ENCODE measurements at regions not wholly inside any gene's neighbourhood (a gene's known extent, or its start where the extent isn't known, plus 50 kb on each side); places are given as distances from the start of the nearest gene placed in this dataset.
A peak's percentile ranks its signal among the peaks of the same experiment; 100 is the strongest.

DNA sequence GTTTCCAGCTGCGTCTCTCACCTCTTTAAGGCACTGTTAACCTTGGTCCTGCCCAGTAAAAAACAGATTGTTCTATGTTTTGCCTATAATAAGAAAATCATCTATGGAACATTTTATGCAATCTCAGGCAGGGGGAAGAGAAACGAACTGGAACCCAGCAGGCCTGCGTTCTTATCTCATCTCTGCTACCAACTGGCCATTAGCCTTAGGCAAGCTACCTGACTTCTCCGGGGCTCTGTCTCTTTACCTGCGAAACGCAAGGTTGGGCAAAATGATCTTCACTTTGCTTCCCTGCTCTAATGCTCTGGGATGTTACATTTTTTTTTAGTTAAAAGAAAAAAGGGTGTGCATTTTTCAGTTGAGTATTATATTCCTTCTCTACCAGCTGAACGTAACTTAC lies 70.5 kb upstream of the WIPF1 start:
- DNase-seq (ENCODE audit: low read depth): no peak

DNA sequence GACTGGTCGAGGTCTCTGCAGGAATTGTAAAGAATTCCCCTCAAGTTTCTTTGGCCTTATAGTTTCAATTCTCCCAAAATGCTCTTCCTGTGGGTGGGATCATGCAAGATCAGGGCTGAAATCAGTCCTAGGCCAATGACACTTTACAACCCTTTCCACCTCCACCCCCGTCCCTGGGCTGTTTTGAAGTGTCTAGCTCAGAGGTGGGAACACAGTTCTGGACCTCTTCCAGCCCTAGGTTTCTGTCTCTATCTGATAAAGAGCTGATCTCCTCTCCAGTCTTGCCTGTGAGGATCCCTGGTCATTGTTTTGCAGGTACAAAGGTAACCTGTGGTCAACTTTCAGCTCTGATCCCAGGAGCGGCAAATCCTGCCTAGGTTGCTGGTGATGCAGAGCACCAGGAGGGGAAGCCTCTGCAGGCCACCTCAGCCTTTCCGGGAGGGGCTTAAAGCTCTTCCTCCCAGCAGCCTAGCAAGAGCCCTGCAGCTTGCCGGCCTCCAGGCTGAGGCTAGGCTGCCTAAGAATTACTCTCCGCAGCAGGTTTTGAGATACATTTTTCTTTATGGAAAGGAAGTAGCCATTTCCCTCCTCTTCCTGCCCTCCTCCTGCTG lies 69.8 kb upstream of the WIPF1 start:
- no peak for DNase-seq (ENCODE audit: low read depth)

DNA sequence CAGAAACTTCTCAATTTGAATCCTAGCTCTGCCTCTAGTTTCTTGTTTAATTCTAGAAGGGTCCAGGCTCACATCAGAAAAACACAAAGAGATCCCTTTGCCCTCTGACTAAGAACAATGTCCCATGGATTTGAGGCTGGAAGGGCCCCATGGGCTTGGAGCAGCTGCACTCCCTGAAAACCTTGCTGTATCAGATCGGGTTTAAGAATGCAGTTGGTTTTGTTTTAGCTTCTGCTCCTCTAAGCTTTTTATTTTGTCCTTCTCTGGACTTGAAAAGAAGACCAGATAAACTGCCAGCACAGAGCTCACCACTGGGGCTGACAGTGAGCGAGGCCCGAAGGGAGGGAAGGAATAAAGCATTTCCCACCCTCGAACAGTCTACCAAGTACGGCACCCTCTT lies 69.2 kb upstream of the WIPF1 start:
- no peak for DNase-seq (ENCODE audit: low read depth)

DNA sequence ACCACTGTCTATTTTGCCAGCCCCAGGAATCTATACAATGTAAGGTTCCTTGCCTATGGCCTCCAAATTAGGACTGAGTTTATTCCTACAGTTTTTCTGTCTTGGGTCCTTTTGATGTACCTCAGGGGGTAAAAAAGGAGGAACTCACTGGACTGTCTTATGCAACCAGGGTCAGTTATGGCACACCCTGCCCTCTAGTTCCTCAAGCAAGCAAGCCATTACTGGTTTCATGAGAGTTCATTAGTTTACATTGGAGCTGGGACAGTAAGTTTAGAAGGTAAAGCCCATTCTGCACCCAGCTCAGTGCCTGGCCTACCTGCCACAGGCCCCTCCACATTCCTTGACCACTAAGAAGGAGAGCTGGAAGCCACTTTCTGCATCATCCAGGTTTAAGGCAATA lies 68.7 kb upstream of the WIPF1 start:
- no peak for DNase-seq (ENCODE audit: low read depth)

DNA sequence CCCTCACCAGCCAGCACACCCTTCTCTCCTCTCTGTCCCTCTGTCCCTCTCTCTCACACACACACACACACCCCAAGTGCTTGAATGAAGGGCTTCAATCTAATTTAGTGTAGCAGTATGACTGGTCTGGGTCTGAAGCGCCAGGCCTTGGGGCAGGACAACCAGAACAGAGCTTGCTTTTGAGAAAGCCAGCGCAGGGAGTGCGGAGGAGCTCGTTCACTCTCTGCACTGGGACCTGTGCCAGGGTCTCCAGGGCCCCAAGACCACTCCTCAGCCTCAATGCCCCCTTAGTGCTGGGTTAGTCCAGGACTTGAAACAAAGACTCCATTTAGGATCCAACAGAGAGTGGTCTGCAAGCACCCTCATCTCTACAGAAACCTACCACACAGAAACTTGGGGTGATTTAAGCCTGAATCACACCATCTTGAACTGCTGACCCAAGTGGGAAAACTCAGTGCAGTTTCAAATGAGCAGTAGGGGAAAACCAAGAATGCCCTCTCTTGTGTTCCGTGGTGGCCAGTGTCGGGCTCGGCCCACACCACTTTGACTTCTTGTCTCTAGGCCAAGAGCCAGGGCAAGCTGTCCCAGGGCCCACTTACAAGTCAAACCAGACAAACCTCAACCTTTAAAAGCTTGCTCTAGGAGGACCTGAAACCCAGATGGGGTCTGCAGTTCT lies 66.6 kb upstream of the WIPF1 start:
- peak; percentile 8 for DNase-seq (ENCODE audit: low read depth)

DNA sequence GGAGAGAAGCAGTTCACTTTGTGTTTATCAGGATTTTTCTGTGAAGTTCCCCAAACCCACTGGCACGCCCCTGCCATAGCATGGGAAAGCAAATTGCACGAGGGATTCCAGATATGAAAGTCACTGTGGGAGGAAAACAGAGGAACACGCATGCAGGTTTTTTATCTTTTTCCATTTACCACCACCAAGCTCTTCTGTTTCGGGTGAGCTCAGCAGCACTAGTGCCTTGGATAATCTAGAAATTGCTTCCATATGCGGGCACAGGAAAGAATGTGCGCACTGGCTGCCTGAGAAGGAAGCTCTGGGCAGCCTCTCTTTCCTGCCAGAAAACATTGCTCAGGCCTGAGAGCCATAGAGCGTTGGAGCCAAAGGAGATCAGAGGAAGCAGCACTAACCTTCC lies 65.9 kb upstream of the WIPF1 start:
- DNase-seq (ENCODE audit: low read depth): no peak

DNA sequence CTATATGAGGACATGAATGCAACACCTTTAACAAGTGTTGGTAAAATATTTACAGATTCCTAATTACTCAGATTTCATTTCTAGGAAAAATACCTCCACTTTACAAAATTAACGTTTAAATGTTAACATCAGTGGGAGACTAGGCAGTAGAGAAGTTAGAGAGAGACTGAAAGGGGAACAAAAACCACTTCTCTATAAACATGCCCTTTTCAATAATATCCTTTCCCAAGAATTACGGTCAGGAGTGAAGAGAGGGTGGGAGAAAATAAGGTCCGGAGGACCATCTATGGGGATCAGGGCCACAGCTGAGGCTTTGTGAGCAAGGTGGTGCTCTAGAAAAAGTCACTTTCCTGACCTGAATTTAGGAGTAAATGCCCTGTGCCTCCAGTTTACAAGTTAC lies 65.3 kb upstream of the WIPF1 start:
- no peak for DNase-seq (ENCODE audit: low read depth)

DNA sequence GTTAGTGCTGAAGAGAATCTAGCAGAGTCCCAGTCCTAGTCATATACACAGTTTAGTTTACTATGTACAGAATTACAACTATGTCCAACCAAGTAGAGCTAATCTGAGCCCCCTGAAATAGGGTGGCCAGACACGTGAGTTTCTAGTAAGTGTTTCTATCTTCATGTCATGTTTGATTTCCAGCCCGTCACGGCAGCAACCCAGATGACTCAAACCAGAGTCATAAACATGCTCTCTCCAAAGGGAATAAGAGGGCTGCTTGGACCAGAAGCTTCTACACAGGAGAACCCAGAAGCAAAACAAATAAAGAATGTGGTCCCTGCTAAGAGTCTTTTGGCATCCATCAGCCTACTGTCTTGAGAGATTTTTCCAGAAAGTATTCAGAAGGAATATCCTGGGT lies 64.9 kb upstream of the WIPF1 start:
- DNase-seq (ENCODE audit: low read depth): peak; percentile 74

DNA sequence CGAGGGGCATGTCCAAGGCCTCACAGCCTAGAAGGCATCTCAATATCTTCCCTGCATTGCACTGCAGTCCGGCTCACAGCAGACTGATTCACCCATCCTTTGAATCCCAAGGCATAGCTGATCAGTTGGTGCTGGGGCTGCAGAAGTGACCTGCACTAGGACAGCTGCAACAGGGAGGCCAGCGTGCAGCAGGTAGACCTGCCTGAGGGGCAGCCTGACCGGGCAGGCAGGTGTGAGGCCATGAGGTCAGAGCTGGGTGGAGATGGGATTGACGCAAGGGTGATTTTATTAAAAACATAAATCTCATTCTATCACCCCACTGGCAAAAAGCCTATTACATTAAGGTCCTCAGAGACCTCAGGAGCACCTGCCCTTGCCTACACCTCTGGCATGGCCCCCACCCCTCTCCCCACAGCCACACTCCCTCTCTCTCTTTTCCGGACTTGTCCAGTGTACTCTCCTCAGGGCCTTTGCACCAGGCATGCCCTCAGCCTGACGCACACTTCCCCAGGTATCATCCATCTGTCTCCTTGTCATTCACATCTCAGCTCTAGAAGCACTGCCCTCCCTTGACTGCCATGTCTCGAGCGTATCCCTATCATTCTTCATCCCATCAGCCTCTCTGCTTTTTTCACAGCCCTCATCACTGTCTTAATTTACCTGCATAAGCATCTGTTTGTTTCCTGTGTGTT lies 63.5 kb upstream of the WIPF1 start:
- DNase-seq (ENCODE audit: low read depth): no peak

DNA sequence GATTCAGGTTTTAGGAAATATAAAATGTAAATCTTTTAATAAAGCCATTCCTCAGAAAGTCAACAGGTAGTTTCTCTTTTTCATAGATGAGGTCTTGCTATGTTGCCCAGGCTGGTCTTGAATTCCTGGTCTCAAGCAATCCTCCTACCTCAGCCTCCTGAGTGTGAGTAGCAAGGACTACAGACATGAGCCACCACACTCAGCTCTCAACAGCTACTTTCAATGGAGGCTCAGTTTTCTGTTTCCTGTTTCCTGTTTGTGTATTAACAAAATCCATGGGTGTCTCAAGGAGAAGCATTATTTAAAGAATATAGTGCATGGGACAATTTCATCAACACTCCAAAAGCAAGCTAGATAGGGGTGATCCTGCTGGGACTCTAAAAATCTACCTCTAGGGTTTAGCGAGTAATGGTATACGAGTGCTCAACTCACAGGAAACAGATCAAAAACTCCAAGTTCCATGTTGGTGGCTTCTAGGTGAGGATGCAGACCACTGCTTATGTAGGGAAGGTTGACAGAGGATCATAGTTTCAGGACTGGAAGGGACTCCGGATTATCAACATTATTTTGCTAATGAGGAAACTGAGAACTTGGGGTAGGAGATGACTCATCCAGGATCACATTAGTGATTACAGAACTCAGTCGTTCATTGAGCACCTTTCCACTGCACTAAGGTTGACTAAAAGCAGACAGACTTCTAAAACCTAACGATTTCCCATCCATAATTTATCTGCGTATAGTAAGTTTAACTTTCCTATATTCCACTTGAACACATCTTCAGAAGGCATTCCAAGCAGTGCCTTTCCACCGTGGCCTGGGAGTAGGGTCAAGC lies 61.7 kb upstream of the WIPF1 start:
- no peak for DNase-seq (ENCODE audit: low read depth)

DNA sequence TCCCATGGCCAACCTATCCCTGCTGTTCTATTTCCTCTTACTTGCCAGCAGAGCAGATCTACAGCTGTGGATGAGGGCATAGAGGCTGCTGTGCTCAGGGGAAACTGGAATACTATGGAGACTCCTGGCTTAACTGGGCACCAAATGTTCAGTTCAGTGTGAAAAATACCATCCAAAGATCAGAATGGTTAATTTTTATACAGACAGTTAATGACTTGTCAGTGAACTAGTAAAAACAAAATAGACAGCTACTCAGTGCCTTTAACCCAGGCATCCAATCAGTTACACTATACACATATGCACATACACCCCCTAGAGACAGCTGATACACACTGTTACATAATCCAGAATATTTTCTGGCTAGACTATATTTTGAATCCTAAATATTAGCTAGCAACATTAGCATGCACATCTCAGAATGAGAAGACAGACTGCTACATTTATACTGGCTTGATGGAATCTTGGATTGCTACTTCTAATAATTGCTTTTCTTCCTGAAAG lies 59.1 kb upstream of the WIPF1 start:
- DNase-seq (ENCODE audit: low read depth): no peak

DNA sequence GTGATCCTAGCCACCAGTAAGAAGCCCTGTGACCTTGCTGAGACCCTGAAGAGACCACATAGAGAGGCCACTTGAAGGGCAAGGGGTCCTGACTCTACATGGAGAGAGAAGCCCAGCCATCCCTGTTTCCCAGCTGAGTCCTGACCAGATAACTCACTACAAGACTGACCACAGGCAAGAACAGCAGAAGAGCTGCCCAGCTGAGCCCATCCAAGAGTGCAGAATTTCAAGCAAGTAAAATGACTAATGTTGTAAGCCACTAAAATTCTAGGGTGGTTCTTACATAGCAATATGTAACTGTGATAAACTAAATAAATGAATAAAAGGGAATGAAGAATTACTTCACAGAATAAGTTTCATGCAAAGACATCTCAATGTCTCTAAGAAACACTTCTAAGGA lies 58.4 kb upstream of the WIPF1 start:
- DNase-seq (ENCODE audit: low read depth): no peak

DNA sequence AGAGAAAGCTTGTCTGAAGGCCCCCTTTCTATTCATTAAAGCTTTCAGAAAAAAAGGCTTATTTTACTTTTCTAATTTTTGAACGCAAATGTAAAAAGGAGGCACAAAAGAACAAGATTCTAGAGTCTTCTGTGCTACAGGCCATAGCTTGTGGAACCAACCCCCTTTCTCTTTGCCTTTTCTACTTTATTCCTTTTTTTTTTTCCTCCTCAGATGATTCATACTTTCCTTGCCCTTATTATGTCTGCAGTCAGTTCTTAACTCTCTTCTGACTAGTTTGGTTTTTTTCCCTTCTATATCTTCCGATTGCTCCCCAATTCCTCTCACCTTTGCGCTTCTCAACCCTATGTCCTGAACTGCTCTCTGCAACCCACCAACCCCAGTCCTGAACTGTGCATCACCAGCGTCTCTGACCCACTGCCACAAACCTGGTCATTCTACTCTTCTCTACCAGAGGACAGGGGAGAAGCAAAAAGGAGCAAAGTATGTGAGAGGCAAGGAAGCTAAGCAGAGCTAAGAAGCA lies 56.9 kb upstream of the WIPF1 start:
- peak; percentile 17 for DNase-seq (ENCODE audit: low read depth)

DNA sequence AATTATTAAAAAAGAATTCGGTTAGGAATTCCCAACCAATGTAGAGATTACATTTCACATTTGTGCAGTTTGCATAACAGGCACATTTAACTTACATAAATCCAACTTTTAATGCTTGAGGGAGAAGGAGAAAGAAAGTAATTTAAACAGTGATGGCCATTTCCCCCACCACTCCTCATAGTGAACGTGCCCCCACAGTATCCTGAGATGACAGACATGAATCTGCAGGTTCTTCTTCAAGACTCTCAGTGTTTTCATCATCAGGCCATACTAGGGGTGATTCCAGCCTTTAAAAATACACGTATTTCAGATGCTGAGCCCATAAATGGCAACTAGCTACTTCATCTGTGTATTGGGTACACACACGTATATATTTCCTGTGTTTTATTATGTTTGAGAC lies 51.3 kb upstream of the WIPF1 start:
- DNase-seq (ENCODE audit: low read depth): no peak
